ENCODE measurements at regions not wholly inside any gene's neighbourhood (a gene's known extent, or its start where the extent isn't known, plus 50 kb on each side); places are given as distances from the start of the nearest gene placed in this dataset.

DNA sequence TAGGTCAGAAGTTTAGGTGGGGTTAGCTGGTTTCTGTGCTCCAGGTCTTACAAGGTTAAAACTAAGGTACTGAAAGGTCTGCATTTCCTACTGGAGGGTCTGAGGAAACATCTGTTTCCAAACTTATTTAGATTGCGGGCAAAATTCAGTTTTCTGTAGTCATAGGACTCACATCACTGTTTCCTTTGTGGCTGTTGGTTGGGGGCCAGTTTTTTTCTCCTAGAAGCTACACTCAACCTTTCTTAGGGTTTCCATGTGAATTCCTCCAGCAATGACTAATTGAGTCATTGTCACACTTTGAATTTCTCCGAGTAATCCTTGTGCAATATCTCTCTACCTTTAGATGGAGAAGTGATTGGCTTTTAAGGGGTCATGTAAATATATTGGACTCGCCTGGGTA lies 773.4 kb upstream of the SLITRK1 start:
- TF ChIP-seq, protein P1, sequence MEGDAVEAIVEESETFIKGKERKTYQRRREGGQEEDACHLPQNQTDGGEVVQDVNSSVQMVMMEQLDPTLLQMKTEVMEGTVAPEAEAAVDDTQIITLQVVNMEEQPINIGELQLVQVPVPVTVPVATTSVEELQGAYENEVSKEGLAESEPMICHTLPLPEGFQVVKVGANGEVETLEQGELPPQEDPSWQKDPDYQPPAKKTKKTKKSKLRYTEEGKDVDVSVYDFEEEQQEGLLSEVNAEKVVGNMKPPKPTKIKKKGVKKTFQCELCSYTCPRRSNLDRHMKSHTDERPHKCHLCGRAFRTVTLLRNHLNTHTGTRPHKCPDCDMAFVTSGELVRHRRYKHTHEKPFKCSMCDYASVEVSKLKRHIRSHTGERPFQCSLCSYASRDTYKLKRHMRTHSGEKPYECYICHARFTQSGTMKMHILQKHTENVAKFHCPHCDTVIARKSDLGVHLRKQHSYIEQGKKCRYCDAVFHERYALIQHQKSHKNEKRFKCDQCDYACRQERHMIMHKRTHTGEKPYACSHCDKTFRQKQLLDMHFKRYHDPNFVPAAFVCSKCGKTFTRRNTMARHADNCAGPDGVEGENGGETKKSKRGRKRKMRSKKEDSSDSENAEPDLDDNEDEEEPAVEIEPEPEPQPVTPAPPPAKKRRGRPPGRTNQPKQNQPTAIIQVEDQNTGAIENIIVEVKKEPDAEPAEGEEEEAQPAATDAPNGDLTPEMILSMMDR (IDR thresholded peaks at IDR 0.05): no peak
- TF ChIP-seq EP300 (IDR thresholded peaks at IDR 0.05) (no peak), POLR2A (IDR thresholded peaks at IDR 0.05) (no peak)

Data from tibial nerve (tissue), 4 donors.